ENCODE measurements at regions not wholly inside any gene's neighbourhood (a gene's known extent, or its start where the extent isn't known, plus 50 kb on each side); places are given as distances from the start of the nearest gene placed in this dataset.

DNA sequence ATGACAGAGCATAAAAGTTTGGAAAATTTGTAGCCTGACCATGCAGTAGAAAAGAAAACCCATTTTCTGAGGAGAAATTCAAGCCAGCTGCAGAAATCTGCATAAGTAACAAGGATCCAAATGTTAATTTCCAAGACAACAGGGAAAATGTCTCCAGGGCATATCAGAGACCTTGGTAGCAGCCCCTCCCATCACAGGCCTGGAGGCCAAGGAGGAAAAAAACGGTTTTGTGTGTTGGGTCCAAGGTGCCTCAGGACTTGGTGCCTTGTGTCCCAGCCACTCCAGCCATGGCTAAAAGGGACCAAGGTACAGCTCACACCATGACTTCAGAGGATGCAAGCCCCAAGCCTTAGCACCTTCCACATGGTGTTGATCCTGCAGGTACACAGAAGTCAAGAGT, 324.4 kb downstream of the ETAA1 start:
- H3K4me2 ChIP-seq = no peak overlapping the region
- H3K27ac ChIP-seq (ENCODE audit: low read depth) = no peak overlapping the region
- no peak overlapping the region for H2AFZ ChIP-seq
- H3K4me3 ChIP-seq = no peak overlapping the region
- no peak for ATAC-seq
- peaks cover 16% of the 10 kb centered on the region; the same call in 2 of the 3 replicates for H3K9me3 Mint-ChIP-seq
- no peaks in the 10 kb centered on the region for H3K27me3 Mint-ChIP-seq (ENCODE audit: insufficient read depth, low read depth, poor library complexity)
- H3K4me1 ChIP-seq (ENCODE audit: insufficient read depth) = no peaks in the 10 kb centered on the region
- H3K4me3 Mint-ChIP-seq = no peak overlapping the region
- TF ChIP-seq STAT1 (IDR thresholded peaks at IDR 0.05; ENCODE audit: unreplicated experiment) (no peak), NANOG (IDR thresholded peaks at IDR 0.05; ENCODE audit: borderline replicate concordance) (no peak), ZNF331 (CRISPR knock-in tag; IDR thresholded peaks at IDR 0.05; ENCODE audit: low read depth) (no peak), POLR2AphosphoS5 (IDR thresholded peaks at IDR 0.05; ENCODE audit: low read depth) (no peak), EZH2phosphoT487 (IDR thresholded peaks at IDR 0.05; ENCODE audit: unreplicated experiment) (no peak), CREB1 (CRISPR knock-in tag; IDR thresholded peaks at IDR 0.05; ENCODE audit: low read depth) (no peak), JUNB (IDR thresholded peaks at IDR 0.05; ENCODE audit: unreplicated experiment) (no peak), EZH2 (IDR thresholded peaks at IDR 0.05; ENCODE audit: low read depth, unreplicated experiment) (no peak), ZNF114 (CRISPR knock-in tag; IDR thresholded peaks at IDR 0.05) (no peak)
- TF ChIP-seq, protein P1, sequence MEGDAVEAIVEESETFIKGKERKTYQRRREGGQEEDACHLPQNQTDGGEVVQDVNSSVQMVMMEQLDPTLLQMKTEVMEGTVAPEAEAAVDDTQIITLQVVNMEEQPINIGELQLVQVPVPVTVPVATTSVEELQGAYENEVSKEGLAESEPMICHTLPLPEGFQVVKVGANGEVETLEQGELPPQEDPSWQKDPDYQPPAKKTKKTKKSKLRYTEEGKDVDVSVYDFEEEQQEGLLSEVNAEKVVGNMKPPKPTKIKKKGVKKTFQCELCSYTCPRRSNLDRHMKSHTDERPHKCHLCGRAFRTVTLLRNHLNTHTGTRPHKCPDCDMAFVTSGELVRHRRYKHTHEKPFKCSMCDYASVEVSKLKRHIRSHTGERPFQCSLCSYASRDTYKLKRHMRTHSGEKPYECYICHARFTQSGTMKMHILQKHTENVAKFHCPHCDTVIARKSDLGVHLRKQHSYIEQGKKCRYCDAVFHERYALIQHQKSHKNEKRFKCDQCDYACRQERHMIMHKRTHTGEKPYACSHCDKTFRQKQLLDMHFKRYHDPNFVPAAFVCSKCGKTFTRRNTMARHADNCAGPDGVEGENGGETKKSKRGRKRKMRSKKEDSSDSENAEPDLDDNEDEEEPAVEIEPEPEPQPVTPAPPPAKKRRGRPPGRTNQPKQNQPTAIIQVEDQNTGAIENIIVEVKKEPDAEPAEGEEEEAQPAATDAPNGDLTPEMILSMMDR (conservative IDR thresholded peaks at IDR 0.05; ENCODE audit: low read depth in 2 of 2) = no peak
- TF ChIP-seq, protein P2, sequence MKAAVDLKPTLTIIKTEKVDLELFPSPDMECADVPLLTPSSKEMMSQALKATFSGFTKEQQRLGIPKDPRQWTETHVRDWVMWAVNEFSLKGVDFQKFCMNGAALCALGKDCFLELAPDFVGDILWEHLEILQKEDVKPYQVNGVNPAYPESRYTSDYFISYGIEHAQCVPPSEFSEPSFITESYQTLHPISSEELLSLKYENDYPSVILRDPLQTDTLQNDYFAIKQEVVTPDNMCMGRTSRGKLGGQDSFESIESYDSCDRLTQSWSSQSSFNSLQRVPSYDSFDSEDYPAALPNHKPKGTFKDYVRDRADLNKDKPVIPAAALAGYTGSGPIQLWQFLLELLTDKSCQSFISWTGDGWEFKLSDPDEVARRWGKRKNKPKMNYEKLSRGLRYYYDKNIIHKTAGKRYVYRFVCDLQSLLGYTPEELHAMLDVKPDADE (IDR thresholded peaks at IDR 0.05) = no peak
- TF ChIP-seq, protein P3, sequence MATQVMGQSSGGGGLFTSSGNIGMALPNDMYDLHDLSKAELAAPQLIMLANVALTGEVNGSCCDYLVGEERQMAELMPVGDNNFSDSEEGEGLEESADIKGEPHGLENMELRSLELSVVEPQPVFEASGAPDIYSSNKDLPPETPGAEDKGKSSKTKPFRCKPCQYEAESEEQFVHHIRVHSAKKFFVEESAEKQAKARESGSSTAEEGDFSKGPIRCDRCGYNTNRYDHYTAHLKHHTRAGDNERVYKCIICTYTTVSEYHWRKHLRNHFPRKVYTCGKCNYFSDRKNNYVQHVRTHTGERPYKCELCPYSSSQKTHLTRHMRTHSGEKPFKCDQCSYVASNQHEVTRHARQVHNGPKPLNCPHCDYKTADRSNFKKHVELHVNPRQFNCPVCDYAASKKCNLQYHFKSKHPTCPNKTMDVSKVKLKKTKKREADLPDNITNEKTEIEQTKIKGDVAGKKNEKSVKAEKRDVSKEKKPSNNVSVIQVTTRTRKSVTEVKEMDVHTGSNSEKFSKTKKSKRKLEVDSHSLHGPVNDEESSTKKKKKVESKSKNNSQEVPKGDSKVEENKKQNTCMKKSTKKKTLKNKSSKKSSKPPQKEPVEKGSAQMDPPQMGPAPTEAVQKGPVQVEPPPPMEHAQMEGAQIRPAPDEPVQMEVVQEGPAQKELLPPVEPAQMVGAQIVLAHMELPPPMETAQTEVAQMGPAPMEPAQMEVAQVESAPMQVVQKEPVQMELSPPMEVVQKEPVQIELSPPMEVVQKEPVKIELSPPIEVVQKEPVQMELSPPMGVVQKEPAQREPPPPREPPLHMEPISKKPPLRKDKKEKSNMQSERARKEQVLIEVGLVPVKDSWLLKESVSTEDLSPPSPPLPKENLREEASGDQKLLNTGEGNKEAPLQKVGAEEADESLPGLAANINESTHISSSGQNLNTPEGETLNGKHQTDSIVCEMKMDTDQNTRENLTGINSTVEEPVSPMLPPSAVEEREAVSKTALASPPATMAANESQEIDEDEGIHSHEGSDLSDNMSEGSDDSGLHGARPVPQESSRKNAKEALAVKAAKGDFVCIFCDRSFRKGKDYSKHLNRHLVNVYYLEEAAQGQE (IDR thresholded peaks at IDR 0.05; ENCODE audit: unreplicated experiment) = no peak
- TF ChIP-seq, protein P4, sequence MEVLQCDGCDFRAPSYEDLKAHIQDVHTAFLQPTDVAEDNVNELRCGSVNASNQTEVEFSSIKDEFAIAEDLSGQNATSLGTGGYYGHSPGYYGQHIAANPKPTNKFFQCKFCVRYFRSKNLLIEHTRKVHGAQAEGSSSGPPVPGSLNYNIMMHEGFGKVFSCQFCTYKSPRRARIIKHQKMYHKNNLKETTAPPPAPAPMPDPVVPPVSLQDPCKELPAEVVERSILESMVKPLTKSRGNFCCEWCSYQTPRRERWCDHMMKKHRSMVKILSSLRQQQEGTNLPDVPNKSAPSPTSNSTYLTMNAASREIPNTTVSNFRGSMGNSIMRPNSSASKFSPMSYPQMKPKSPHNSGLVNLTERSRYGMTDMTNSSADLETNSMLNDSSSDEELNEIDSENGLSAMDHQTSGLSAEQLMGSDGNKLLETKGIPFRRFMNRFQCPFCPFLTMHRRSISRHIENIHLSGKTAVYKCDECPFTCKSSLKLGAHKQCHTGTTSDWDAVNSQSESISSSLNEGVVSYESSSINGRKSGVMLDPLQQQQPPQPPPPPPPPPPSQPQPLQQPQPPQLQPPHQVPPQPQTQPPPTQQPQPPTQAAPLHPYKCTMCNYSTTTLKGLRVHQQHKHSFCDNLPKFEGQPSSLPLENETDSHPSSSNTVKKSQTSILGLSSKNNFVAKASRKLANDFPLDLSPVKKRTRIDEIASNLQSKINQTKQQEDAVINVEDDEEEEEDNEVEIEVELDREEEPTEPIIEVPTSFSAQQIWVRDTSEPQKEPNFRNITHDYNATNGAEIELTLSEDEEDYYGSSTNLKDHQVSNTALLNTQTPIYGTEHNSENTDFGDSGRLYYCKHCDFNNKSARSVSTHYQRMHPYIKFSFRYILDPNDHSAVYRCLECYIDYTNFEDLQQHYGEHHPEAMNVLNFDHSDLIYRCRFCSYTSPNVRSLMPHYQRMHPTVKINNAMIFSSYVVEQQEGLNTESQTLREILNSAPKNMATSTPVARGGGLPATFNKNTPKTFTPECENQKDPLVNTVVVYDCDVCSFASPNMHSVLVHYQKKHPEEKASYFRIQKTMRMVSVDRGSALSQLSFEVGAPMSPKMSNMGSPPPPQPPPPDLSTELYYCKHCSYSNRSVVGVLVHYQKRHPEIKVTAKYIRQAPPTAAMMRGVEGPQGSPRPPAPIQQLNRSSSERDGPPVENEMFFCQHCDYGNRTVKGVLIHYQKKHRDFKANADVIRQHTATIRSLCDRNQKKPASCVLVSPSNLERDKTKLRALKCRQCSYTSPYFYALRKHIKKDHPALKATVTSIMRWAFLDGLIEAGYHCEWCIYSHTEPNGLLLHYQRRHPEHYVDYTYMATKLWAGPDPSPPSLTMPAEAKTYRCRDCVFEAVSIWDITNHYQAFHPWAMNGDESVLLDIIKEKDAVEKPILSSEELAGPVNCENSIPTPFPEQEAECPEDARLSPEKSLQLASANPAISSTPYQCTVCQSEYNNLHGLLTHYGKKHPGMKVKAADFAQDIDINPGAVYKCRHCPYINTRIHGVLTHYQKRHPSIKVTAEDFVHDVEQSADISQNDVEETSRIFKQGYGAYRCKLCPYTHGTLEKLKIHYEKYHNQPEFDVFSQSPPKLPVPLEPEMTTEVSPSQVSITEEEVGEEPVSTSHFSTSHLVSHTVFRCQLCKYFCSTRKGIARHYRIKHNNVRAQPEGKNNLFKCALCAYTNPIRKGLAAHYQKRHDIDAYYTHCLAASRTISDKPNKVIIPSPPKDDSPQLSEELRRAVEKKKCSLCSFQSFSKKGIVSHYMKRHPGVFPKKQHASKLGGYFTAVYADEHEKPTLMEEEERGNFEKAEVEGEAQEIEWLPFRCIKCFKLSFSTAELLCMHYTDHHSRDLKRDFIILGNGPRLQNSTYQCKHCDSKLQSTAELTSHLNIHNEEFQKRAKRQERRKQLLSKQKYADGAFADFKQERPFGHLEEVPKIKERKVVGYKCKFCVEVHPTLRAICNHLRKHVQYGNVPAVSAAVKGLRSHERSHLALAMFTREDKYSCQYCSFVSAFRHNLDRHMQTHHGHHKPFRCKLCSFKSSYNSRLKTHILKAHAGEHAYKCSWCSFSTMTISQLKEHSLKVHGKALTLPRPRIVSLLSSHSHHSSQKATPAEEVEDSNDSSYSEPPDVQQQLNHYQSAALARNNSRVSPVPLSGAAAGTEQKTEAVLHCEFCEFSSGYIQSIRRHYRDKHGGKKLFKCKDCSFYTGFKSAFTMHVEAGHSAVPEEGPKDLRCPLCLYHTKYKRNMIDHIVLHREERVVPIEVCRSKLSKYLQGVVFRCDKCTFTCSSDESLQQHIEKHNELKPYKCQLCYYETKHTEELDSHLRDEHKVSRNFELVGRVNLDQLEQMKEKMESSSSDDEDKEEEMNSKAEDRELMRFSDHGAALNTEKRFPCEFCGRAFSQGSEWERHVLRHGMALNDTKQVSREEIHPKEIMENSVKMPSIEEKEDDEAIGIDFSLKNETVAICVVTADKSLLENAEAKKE (CRISPR knock-in tag; IDR thresholded peaks at IDR 0.05) = no peak
- no peaks in the 10 kb centered on the region for H3K36me3 ChIP-seq (ENCODE audit: insufficient read depth)
- peaks cover 17% of the 10 kb centered on the region for H3K9me2 ChIP-seq (ENCODE audit: insufficient read depth)
- H3K4me1 Mint-ChIP-seq = no peaks in the 10 kb centered on the region
- DNase-seq (ENCODE audit: low spot score) = no peak
- H3F3A ChIP-seq (replicated peaks; ENCODE audit: low read depth) = no peaks in the 10 kb centered on the region
- peaks cover 5% of the 10 kb centered on the region; the same call in 2 of the 3 replicates for H3K36me3 Mint-ChIP-seq (ENCODE audit: low read depth)
- H3K27me3 ChIP-seq (ENCODE audit: insufficient read depth) = no peaks in the 10 kb centered on the region
- H3K79me2 ChIP-seq (replicated peaks; ENCODE audit: insufficient read depth) = no peaks in the 10 kb centered on the region
- H3K27ac Mint-ChIP-seq = no peak overlapping the region
- H4K20me1 ChIP-seq (replicated peaks; ENCODE audit: insufficient read depth) = no peaks in the 10 kb centered on the region
